ENCODE measurements at regions not wholly inside any gene's neighbourhood (a gene's known extent, or its start where the extent isn't known, plus 50 kb on each side); places are given as distances from the start of the nearest gene placed in this dataset.
"Not testable (repeated sequence)": the region's sequence is repeated elsewhere in the genome, so short reads cannot be mapped to it uniquely, and the experiment has no call there.

- H3K4me1 ChIP-seq (ENCODE audit: control insufficient read depth, low read length) = no peaks in the 10 kb centered on the region
- no peaks in the 10 kb centered on the region for H3K79me2 ChIP-seq (ENCODE audit: control insufficient read depth, low read length)
- H3F3A ChIP-seq (ENCODE audit: control insufficient read depth, insufficient read depth) = no peaks in the 10 kb centered on the region
- no peaks in the 10 kb centered on the region for H3K9me3 ChIP-seq (ENCODE audit: control insufficient read depth, insufficient read depth, low read length)
- no peaks in the 10 kb centered on the region for H3K9me2 ChIP-seq (replicated peaks; ENCODE audit: control insufficient read depth, low read length)
- no peaks in the 10 kb centered on the region for H3K36me3 ChIP-seq (ENCODE audit: control insufficient read depth, low read length)
- TF ChIP-seq EZH2phosphoT487 (IDR thresholded peaks at IDR 0.05; ENCODE audit: borderline replicate concordance, low read length) (no peak), CTCF (IDR thresholded peaks at IDR 0.05; ENCODE audit: low read depth, low read length, poor library complexity, severe bottlenecking) (no peak)
- H3K27ac ChIP-seq (ENCODE audit: low read depth, low read length) = no peak overlapping the region
- no peaks in the 10 kb centered on the region for H4K20me1 ChIP-seq (ENCODE audit: control insufficient read depth, insufficient read depth, low read depth, low read length)
- no peak overlapping the region for H3K4me2 ChIP-seq (ENCODE audit: low read length)
- no peaks in the 10 kb centered on the region for H3K27me3 ChIP-seq (ENCODE audit: control insufficient read depth, low read length)
- no peak overlapping the region for H3K4me3 ChIP-seq (ENCODE audit: low read length)
Measured at GRCh38 chrX:26558719-26559386, 342.9 kb downstream of the MAGEB5 start.

- TF ChIP-seq EZH2phosphoT487 (IDR thresholded peaks at IDR 0.05; ENCODE audit: borderline replicate concordance, low read length) (no peak), CTCF (IDR thresholded peaks at IDR 0.05; ENCODE audit: low read depth, low read length, poor library complexity, severe bottlenecking) (no peak)
- no peaks in the 10 kb centered on the region for H3K4me1 ChIP-seq (ENCODE audit: control insufficient read depth, low read length)
- H3K4me2 ChIP-seq (ENCODE audit: low read length) = no peak overlapping the region
- no peaks in the 10 kb centered on the region for H3F3A ChIP-seq (ENCODE audit: control insufficient read depth, insufficient read depth)
- no peaks in the 10 kb centered on the region for H3K79me2 ChIP-seq (ENCODE audit: control insufficient read depth, low read length)
- H3K36me3 ChIP-seq (ENCODE audit: control insufficient read depth, low read length) = no peaks in the 10 kb centered on the region
- no peaks in the 10 kb centered on the region for H3K9me2 ChIP-seq (replicated peaks; ENCODE audit: control insufficient read depth, low read length)
- H3K4me3 ChIP-seq (ENCODE audit: low read length) = no peak overlapping the region
- no peak overlapping the region for H3K27ac ChIP-seq (ENCODE audit: low read depth, low read length)
- no peaks in the 10 kb centered on the region for H4K20me1 ChIP-seq (ENCODE audit: control insufficient read depth, insufficient read depth, low read depth, low read length)
- H3K9me3 ChIP-seq (ENCODE audit: control insufficient read depth, insufficient read depth, low read length) = no peaks in the 10 kb centered on the region
- no peaks in the 10 kb centered on the region for H3K27me3 ChIP-seq (ENCODE audit: control insufficient read depth, low read length)
Measured at GRCh38 chrX:26557691-26558321, 341.8 kb downstream of the MAGEB5 start.

GRCh38 chrX:26525768-26526167, 309.8 kb downstream of the MAGEB5 start:
- not testable (repeated sequence) for H3K36me3 ChIP-seq (ENCODE audit: control insufficient read depth, low read length); H3K9me2 ChIP-seq (replicated peaks; ENCODE audit: control insufficient read depth, low read length); H3K27me3 ChIP-seq (ENCODE audit: control insufficient read depth, low read length); H3K27ac ChIP-seq (ENCODE audit: low read depth, low read length); H3K4me2 ChIP-seq (ENCODE audit: low read length); H3K4me1 ChIP-seq (ENCODE audit: control insufficient read depth, low read length); H3K4me3 ChIP-seq (ENCODE audit: low read length); H3F3A ChIP-seq (ENCODE audit: control insufficient read depth, insufficient read depth); H4K20me1 ChIP-seq (ENCODE audit: control insufficient read depth, insufficient read depth, low read depth, low read length); H3K9me3 ChIP-seq (ENCODE audit: control insufficient read depth, insufficient read depth, low read length); H3K79me2 ChIP-seq (ENCODE audit: control insufficient read depth, low read length)

GRCh38 chrX:26522501-26522900, 306.5 kb downstream of the MAGEB5 start:
- no peak for TF ChIP-seq CTCF (IDR thresholded peaks at IDR 0.05; ENCODE audit: low read depth, low read length, poor library complexity, severe bottlenecking)
- no peak for TF ChIP-seq EZH2phosphoT487 (IDR thresholded peaks at IDR 0.05; ENCODE audit: borderline replicate concordance, low read length)
- Histone ChIP-seq H3K4me2 (ENCODE audit: low read length) (no peak overlapping the region), H3K9me2 (replicated peaks; ENCODE audit: control insufficient read depth, low read length) (no peaks in the 10 kb centered on the region), H3K36me3 (ENCODE audit: control insufficient read depth, low read length) (no peaks in the 10 kb centered on the region), H3F3A (ENCODE audit: control insufficient read depth, insufficient read depth) (no peaks in the 10 kb centered on the region), H3K4me1 (ENCODE audit: control insufficient read depth, low read length) (no peaks in the 10 kb centered on the region), H3K27me3 (ENCODE audit: control insufficient read depth, low read length) (no peaks in the 10 kb centered on the region), H3K4me3 (ENCODE audit: low read length) (no peak overlapping the region), H3K9me3 (ENCODE audit: control insufficient read depth, insufficient read depth, low read length) (no peaks in the 10 kb centered on the region), H3K79me2 (ENCODE audit: control insufficient read depth, low read length) (no peaks in the 10 kb centered on the region), H3K27ac (ENCODE audit: low read depth, low read length) (no peak overlapping the region), H4K20me1 (ENCODE audit: control insufficient read depth, insufficient read depth, low read depth, low read length) (no peaks in the 10 kb centered on the region)
